ENCODE measurements at regions not wholly inside any gene's neighbourhood (a gene's known extent, or its start where the extent isn't known, plus 50 kb on each side); places are given as distances from the start of the nearest gene placed in this dataset.

- H3K9ac ChIP-seq (ENCODE audit: low read length in 3 of 3), result no peak overlapping the region
- DNase-seq (no peak), FAIRE-seq (no peak)
- TF ChIP-seq, protein P1, sequence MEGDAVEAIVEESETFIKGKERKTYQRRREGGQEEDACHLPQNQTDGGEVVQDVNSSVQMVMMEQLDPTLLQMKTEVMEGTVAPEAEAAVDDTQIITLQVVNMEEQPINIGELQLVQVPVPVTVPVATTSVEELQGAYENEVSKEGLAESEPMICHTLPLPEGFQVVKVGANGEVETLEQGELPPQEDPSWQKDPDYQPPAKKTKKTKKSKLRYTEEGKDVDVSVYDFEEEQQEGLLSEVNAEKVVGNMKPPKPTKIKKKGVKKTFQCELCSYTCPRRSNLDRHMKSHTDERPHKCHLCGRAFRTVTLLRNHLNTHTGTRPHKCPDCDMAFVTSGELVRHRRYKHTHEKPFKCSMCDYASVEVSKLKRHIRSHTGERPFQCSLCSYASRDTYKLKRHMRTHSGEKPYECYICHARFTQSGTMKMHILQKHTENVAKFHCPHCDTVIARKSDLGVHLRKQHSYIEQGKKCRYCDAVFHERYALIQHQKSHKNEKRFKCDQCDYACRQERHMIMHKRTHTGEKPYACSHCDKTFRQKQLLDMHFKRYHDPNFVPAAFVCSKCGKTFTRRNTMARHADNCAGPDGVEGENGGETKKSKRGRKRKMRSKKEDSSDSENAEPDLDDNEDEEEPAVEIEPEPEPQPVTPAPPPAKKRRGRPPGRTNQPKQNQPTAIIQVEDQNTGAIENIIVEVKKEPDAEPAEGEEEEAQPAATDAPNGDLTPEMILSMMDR (IDR thresholded peaks at IDR 0.05; ENCODE audit: borderline replicate concordance, extremely low read depth, insufficient read depth), result no peak
- intact Hi-C loops (cut with DNase I), result no loop called here
- H3K36me3 ChIP-seq (ENCODE audit: control insufficient read depth in 2 of 3, insufficient read depth in 3 of 3, low read length in 3 of 3), result no peaks in the 10 kb centered on the region
- no peak overlapping the region for H3K4me3 ChIP-seq (ENCODE audit: low read length in 3 of 3)
- H3K27me3 ChIP-seq (ENCODE audit: control insufficient read depth, insufficient read depth, low read length), result no peaks in the 10 kb centered on the region
- no peaks in the 10 kb centered on the region for H3K4me1 ChIP-seq (ENCODE audit: control insufficient read depth in 2 of 3, insufficient read depth in 2 of 3, low read depth in 1 of 3, low read length in 3 of 3)
- H3K27ac ChIP-seq (ENCODE audit: low read depth in 2 of 2, low read length in 2 of 2), result no peak overlapping the region
- H3K9me3 ChIP-seq (ENCODE audit: control insufficient read depth in 2 of 3, insufficient read depth in 1 of 3, low read length in 3 of 3), result peaks cover 0 to 12% (median 0%) of the 10 kb centered on the region in 3 donors
Observed at GRCh38 chr4:20181926-20182325, 69.8 kb upstream of the SLIT2 start.

GRCh38 chr4:20180509-20180908 lies 71.2 kb upstream of the SLIT2 start:
- H3K4me1 ChIP-seq (ENCODE audit: control insufficient read depth in 2 of 3, insufficient read depth in 2 of 3, low read depth in 1 of 3, low read length in 3 of 3), result no peaks in the 10 kb centered on the region
- TF ChIP-seq, protein P1 (IDR thresholded peaks at IDR 0.05; ENCODE audit: borderline replicate concordance, extremely low read depth, insufficient read depth), result no peak
- no peaks in the 10 kb centered on the region for H3K36me3 ChIP-seq (ENCODE audit: control insufficient read depth in 2 of 3, insufficient read depth in 3 of 3, low read length in 3 of 3)
- H3K4me3 ChIP-seq (ENCODE audit: low read length in 3 of 3), result no peak overlapping the region
- peaks cover 0 to 12% (median 0%) of the 10 kb centered on the region in 3 donors for H3K9me3 ChIP-seq (ENCODE audit: control insufficient read depth in 2 of 3, insufficient read depth in 1 of 3, low read length in 3 of 3)
- DNase-seq, result no peak
- no peak overlapping the region for H3K9ac ChIP-seq (ENCODE audit: low read length in 3 of 3)
- no peak overlapping the region for H3K27ac ChIP-seq (ENCODE audit: low read depth in 2 of 2, low read length in 2 of 2)
- H3K27me3 ChIP-seq (ENCODE audit: control insufficient read depth, insufficient read depth, low read length), result no peaks in the 10 kb centered on the region
- intact Hi-C loops (cut with DNase I), result no loop called here
- no peak for FAIRE-seq

DNA sequence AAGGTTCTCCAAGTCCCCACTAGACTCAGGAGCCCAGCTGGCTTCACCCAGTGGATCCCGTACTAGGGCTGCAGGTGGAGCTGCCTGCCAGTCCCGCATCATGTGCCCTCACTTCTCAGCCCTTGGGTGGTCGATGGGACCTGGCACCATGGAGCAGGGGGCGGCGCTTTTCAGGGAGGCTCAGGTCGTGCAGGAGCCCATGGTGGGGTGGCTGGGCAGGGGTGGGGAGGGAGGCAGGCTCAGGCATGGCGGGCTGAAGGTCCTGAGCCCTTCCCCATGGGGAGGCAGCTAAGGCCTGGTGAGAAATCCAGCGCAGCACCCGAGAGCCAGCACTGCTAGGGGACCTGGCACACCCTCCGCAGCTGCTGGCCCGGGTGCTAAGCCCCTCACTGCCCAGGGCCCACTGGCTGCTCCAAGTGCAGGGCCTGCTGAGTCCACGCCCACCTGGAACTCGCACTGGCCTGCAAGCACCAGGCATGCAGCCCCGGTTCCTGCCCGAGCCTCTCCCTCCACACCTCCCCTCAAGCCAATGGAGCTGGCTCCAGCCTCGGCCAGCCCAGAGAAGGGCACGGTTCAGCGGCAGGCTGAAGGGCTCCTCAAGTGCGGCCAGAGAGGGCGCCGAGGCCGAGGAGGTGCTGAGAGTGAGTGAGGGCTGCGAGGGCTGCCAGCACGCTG lies 72.7 kb upstream of the SLIT2 start:
- Histone ChIP-seq H3K9me3 (ENCODE audit: control insufficient read depth in 2 of 3, insufficient read depth in 1 of 3, low read length in 3 of 3) (peaks cover 0 to 12% (median 0%) of the 10 kb centered on the region in 3 donors), H3K36me3 (ENCODE audit: control insufficient read depth in 2 of 3, insufficient read depth in 3 of 3, low read length in 3 of 3) (no peaks in the 10 kb centered on the region), H3K9ac (ENCODE audit: low read length in 3 of 3) (no peak overlapping the region), H3K27me3 (ENCODE audit: control insufficient read depth, insufficient read depth, low read length) (no peaks in the 10 kb centered on the region), H3K4me1 (ENCODE audit: control insufficient read depth in 2 of 3, insufficient read depth in 2 of 3, low read depth in 1 of 3, low read length in 3 of 3) (no peaks in the 10 kb centered on the region), H3K27ac (ENCODE audit: low read depth in 2 of 2, low read length in 2 of 2) (no peak overlapping the region), H3K4me3 (ENCODE audit: low read length in 3 of 3) (no peak overlapping the region)
- intact Hi-C loops (cut with DNase I), result no loop called here
- DNase-seq (peak in 1 of 5 donors; percentile 67), FAIRE-seq (no peak)
- TF ChIP-seq, protein P1 (IDR thresholded peaks at IDR 0.05; ENCODE audit: borderline replicate concordance, extremely low read depth, insufficient read depth), result no peak

DNA sequence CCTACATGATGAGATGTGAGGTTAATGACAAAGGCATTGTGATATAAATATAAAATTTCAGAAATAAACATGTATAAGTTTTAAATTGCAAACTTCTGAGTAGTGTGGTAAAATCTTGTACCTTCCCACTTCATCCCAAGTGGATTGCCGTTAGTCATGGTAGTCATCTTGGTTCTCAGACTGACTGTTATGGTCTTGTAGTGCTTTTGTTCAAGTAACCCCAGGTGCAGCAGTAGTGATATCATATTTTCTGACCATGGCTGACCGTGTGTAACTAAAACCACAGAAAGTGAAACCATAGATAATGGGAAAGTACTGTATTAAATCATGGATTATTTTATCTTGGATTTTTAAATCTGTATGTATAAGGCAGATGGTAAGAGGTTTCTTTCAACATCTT lies 74.8 kb upstream of the SLIT2 start:
- no peak overlapping the region for H3K27ac ChIP-seq (ENCODE audit: low read depth in 2 of 2, low read length in 2 of 2)
- H3K4me3 ChIP-seq (ENCODE audit: low read length in 3 of 3), result no peak overlapping the region
- FAIRE-seq (no peak), DNase-seq (no peak)
- intact Hi-C loops (cut with DNase I), result no loop called here
- H3K9me3 ChIP-seq (ENCODE audit: control insufficient read depth in 2 of 3, insufficient read depth in 1 of 3, low read length in 3 of 3), result peaks cover 0 to 12% (median 0%) of the 10 kb centered on the region in 3 donors
- H3K36me3 ChIP-seq (ENCODE audit: control insufficient read depth in 2 of 3, insufficient read depth in 3 of 3, low read length in 3 of 3), result no peaks in the 10 kb centered on the region
- H3K4me1 ChIP-seq (ENCODE audit: control insufficient read depth in 2 of 3, insufficient read depth in 2 of 3, low read depth in 1 of 3, low read length in 3 of 3), result no peaks in the 10 kb centered on the region
- H3K27me3 ChIP-seq (ENCODE audit: control insufficient read depth, insufficient read depth, low read length), result no peaks in the 10 kb centered on the region
- no peak overlapping the region for H3K9ac ChIP-seq (ENCODE audit: low read length in 3 of 3)
- TF ChIP-seq, protein P1 (IDR thresholded peaks at IDR 0.05; ENCODE audit: borderline replicate concordance, extremely low read depth, insufficient read depth), result no peak

Measured in kidney (tissue), 13 donors.